Gastroesophageal sphincter (tissue), 4 donors: ENCODE measurements at regions not wholly inside any gene's neighbourhood (a gene's known extent, or its start where the extent isn't known, plus 50 kb on each side); places are given as distances from the start of the nearest gene placed in this dataset.
A peak's percentile ranks its signal among the peaks of the same experiment; 100 is the strongest.

ENCODE experiments used
- ATAC-seq: fragments of 150-250 bp; one replicate; pipeline ENCODE4 v1.9.1; 2016; ENCODE audit warnings: mild to moderate bottlenecking, moderate library complexity
- H3K27ac ChIP-seq, 4 donors: fragments of 200-600 bp; sonication (generic) in 3 of 4; 1 replicate in 3 of 4; 2 replicates in 1 of 4; pipeline ENCODE4 v1.5.1; 2016 to 2019
- H3K27me3 ChIP-seq: fragments of 200-600 bp; sonication (generic); one replicate; pipeline ENCODE4 v1.5.1; 2019
- H3K36me3 ChIP-seq, 2 donors: fragments of 200-600 bp; sonication (generic); one replicate each; pipeline ENCODE4 v1.5.1; 2019; ENCODE audit warnings: control low read depth in 1 of 2
- H3K4me1 ChIP-seq, 3 donors: fragments of 200-600 bp; sonication (generic); 1 replicate in 2 of 3; 2 replicates in 1 of 3; pipeline ENCODE4 v1.5.1; 2016 to 2019; ENCODE audit warnings: control low read depth in 2 of 3
- H3K4me3 ChIP-seq, 2 donors: fragments of 200-600 bp; sonication (generic); one replicate each; pipeline ENCODE4 v1.5.1; 2019; ENCODE audit warnings: mild to moderate bottlenecking in 1 of 2, moderate library complexity in 1 of 2
- H3K9me3 ChIP-seq, 3 donors: fragments of 200-600 bp; sonication (generic); one replicate each; pipeline ENCODE4 v1.5.1; 2017 to 2019; ENCODE audit warnings: control low read depth in 2 of 3
- EP300 ChIP-seq: sonication (generic); formaldehyde crosslinking; IDR thresholded peaks from one replicate; pipeline ENCODE4 v1.6.1; 2017; ENCODE audit warnings: antibody characterized with exemption, mild to moderate bottlenecking
- POLR2A ChIP-seq, 2 donors: fragments of 450-650 bp; IDR thresholded peaks; one replicate each; pipeline ENCODE4 v1.6.1; 2017; ENCODE audit warnings: antibody characterized with exemption in 2 of 2, mild to moderate bottlenecking in 2 of 2, moderate library complexity in 1 of 2
- POLR2AphosphoS5 ChIP-seq: sonication (generic); formaldehyde crosslinking; IDR thresholded peaks from one replicate; pipeline ENCODE4 v1.6.1; 2017; ENCODE audit warnings: antibody characterized with exemption
- WGBS, 2 donors: methylation state at CpG; one replicate each; pipeline ENCODE4 v1.1.5; 2018; ENCODE audit warnings: low coverage in 1 of 2; 5-methylcytosine and 5-hydroxymethylcytosine counted together
- TF ChIP-seq, protein P1 (sequence below), 4 experiments: fragments of 200-600 bp in 2 of 4; fragments of 450-650 bp in 2 of 4; sonication (generic) in 1 of 4; IDR thresholded peaks; one replicate each; pipeline ENCODE4 v1.5.1; 2017 to 2019; ENCODE audit warnings: antibody characterized with exemption in 4 of 4, mild to moderate bottlenecking in 2 of 4, moderate library complexity in 2 of 4

DNA sequence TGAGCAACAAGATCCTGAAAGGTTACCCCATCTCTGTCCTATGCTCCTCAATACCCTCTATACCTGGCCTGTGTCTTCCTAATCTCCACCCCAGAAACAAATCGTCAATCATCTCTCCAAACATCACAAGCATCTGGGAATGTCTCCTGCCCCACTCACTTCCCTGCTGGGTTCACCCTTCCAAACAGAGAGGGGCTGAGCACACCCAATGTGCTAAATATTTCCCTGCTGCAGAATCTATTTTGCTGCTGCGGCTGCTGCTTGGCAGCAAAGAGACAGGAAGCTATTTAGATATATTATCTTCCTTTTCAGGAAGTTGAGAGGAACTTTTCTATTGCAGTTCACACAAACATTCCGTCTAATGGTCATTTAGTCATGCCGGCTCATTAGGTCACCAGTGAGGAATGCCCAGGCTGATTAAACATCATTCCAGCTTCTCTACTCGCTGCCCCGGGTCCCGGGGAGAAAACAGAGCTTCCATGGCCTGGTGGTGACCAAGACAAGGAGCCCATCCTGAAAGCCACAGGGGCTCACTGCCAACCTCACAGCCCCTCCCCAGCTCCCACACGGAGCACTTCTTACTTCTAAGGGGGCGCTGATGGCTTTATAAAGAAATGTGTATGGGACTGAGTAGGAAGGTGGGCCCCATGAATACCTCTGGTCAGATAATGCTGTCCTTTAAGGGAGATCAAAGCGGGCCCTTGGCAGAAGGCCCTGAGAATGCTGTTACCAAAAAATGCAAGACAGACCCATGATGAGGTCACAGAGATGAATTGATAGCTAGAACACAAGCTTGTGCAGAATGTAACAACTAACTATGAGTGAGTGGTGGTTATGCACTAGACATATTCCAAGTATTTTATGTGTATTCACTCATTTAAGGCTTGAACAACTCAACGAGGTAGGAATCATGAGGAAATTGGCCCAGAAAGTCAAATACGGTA, 218.3 kb downstream of the SOX9 start:
- Histone ChIP-seq H3K36me3 (no peaks in the 10 kb centered on the region), H3K27ac (peak overlapping the region in 1 of 4 donors; percentile 36), H3K4me3 (no peak overlapping the region), H3K4me1 (peaks cover 0 to 13% (median 11%) of the 10 kb centered on the region in 3 donors), H3K27me3 (peaks cover 63% of the 10 kb centered on the region), H3K9me3 (no peaks in the 10 kb centered on the region)
- no peak for TF ChIP-seq POLR2A (IDR thresholded peaks at IDR 0.05)
- TF ChIP-seq POLR2AphosphoS5 = no peak
- TF ChIP-seq EP300 = no peak
- TF ChIP-seq, protein P1, sequence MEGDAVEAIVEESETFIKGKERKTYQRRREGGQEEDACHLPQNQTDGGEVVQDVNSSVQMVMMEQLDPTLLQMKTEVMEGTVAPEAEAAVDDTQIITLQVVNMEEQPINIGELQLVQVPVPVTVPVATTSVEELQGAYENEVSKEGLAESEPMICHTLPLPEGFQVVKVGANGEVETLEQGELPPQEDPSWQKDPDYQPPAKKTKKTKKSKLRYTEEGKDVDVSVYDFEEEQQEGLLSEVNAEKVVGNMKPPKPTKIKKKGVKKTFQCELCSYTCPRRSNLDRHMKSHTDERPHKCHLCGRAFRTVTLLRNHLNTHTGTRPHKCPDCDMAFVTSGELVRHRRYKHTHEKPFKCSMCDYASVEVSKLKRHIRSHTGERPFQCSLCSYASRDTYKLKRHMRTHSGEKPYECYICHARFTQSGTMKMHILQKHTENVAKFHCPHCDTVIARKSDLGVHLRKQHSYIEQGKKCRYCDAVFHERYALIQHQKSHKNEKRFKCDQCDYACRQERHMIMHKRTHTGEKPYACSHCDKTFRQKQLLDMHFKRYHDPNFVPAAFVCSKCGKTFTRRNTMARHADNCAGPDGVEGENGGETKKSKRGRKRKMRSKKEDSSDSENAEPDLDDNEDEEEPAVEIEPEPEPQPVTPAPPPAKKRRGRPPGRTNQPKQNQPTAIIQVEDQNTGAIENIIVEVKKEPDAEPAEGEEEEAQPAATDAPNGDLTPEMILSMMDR (IDR thresholded peaks at IDR 0.05) = no peak
- WGBS, 2 donors = 34 to 37% methylated on average over 7 to 9 of the region's 12 CpGs
- no peak for ATAC-seq

DNA sequence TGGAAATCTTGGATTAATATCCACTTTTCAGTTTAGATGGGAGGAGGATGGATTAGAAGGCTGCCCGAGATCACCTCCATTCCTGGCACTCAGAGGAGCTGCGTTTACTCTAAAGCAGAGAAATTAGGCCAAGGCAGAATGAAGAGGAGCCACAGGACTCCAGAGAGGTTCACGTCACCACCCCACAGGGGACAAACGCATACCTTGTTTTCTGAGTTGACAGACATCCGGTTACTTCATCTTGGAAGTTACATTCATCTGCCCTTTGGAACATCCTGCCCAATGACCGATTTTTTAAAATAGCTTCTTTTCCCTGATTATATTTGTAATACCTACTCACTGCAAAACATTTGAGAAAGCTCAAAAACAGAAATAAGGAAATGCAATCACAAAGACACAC, 220.0 kb downstream of the SOX9 start:
- peaks cover 0 to 13% (median 11%) of the 10 kb centered on the region in 3 donors for H3K4me1 ChIP-seq
- no peaks in the 10 kb centered on the region for H3K9me3 ChIP-seq
- peaks cover 59% of the 10 kb centered on the region for H3K27me3 ChIP-seq
- no peak overlapping the region for H3K4me3 ChIP-seq
- 65 to 100% methylated on average over 1 to 6 of the region's 6 CpGs for WGBS, 2 donors
- no peak overlapping the region for H3K27ac ChIP-seq
- H3K36me3 ChIP-seq = no peaks in the 10 kb centered on the region
- no peak for TF ChIP-seq EP300
- no peak for TF ChIP-seq POLR2AphosphoS5
- no peak for TF ChIP-seq POLR2A (IDR thresholded peaks at IDR 0.05)
- TF ChIP-seq, protein P1 (IDR thresholded peaks at IDR 0.05) = no peak
- no peak for ATAC-seq

DNA sequence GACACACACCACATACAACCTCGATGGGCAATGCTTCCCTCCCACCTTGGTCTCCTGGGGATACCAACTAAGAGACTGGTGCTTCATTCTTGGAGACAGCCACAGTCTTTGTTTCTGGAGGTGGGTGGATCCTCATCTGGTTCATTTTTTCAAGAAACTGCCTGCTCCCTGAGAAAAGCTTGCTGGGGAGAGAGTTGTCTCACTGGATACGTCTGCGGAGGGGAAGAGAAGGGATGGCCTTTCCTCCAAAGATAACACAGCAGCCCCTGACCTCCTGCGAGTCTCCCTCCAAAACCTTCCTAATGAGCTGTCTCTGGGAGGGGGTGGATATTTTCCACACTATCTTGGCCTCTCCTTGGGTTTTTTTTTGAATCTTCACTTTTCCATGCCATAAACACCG, 221.2 kb downstream of the SOX9 start:
- WGBS, 2 donors = 25 to 36% methylated on average over 4 of the region's 5 CpGs
- Histone ChIP-seq H3K4me1 (peaks cover 0 to 13% (median 11%) of the 10 kb centered on the region in 3 donors), H3K27ac (no peak overlapping the region), H3K36me3 (no peaks in the 10 kb centered on the region), H3K27me3 (peaks cover 49% of the 10 kb centered on the region), H3K9me3 (no peaks in the 10 kb centered on the region), H3K4me3 (no peak overlapping the region)
- no peak for ATAC-seq
- no peak for TF ChIP-seq EP300
- TF ChIP-seq, protein P1 (IDR thresholded peaks at IDR 0.05) = no peak
- TF ChIP-seq POLR2A (IDR thresholded peaks at IDR 0.05) = no peak
- TF ChIP-seq POLR2AphosphoS5 = no peak

DNA sequence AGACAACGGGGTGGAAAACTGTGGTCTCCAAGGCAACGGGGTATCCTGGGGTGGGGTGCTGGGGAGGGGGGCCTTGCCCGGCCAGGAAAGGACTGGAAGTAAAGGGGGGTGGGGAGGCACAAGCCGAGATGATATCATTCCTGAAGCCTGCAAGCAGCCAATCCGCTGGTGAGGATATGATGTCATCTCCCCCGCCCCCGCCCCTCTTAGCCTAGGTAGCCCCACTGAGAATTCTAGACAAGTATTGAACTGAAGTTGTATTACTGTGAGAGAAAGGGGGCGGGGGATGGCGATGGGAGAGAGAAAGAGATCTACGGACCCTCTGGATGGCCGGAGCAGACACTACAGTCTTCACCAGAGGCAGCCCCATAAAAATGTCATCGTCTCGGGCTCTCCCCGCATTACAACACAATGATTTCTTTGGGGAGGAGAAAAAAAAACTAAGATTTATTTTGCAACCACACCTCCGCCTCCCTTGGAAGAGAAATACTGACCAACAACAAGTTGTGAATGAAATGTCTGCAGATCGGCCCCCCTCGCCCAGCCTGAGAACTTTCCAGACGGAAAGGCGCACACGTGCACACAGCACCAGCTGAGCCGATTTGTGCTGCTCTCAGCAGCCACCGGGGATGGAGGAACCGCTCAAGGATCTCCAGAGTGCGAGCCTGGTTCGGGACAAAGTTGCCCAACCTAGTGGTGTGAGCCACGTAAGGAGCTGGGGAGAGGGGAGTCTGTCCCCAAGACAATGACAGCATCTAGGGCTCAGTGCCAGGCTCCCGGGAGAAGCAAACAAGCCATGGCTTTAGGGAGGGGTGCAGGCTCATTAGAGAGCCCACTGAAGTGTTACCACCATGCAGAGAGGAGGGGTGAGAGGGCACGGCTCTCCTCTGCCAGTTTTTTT, 222.1 kb downstream of the SOX9 start:
- H3K9me3 ChIP-seq = no peaks in the 10 kb centered on the region
- no peak overlapping the region for H3K27ac ChIP-seq

More for the DNA sequence above, 222.1 kb downstream of the SOX9 start:
- TF ChIP-seq EP300 (no peak), POLR2A (IDR thresholded peaks at IDR 0.05) (no peak), POLR2AphosphoS5 (no peak)
- TF ChIP-seq, protein P1 (IDR thresholded peaks at IDR 0.05) = no peak
- Histone ChIP-seq H3K4me1 (peaks cover 0 to 13% (median 11%) of the 10 kb centered on the region in 3 donors), H3K36me3 (no peaks in the 10 kb centered on the region), H3K27me3 (peaks cover 41% of the 10 kb centered on the region), H3K4me3 (no peak overlapping the region)
- 74 to 75% methylated on average over 15 to 20 of the region's 28 CpGs for WGBS, 2 donors
- no peak for ATAC-seq
